GM18870 (cell line): ENCODE measurements at regions not wholly inside any gene's neighbourhood (a gene's known extent, or its start where the extent isn't known, plus 50 kb on each side); places are given as distances from the start of the nearest gene placed in this dataset.

Experiments
- ATAC-seq: cut with Tn5 transposase; IDR thresholded peaks from one replicate; pipeline ENCODE4 v1.9.1; 2021; ENCODE audit warnings: moderate library complexity; ENCODE audit not compliant: unreplicated experiment

GRCh38 chr2:71784734-71785511 is 331.6 kb downstream of the DYSF start:
- no peak for ATAC-seq

- ATAC-seq, result no peak
Observed at GRCh38 chr2:71783815-71784214, 330.5 kb downstream of the DYSF start.

- no peak for ATAC-seq
Observed at GRCh38 chr2:71783215-71783614, 329.9 kb downstream of the DYSF start.

- ATAC-seq, result no peak
Observed at GRCh38 chr2:71782323-71782722, 329.0 kb downstream of the DYSF start.

- ATAC-seq, result no peak
Observed at GRCh38 chr2:71781695-71782228, 328.4 kb downstream of the DYSF start.

- ATAC-seq, result no peak
Observed at GRCh38 chr2:71780162-71780561, 326.8 kb downstream of the DYSF start.

- no peak for ATAC-seq
Observed at GRCh38 chr2:71779774-71780105, 326.4 kb downstream of the DYSF start.

GRCh38 chr2:71778936-71779773 is 325.8 kb downstream of the DYSF start:
- ATAC-seq, result no peak

- ATAC-seq, result no peak
Observed at GRCh38 chr2:71778514-71778913, 325.2 kb downstream of the DYSF start.

GRCh38 chr2:71777946-71778345 is 324.6 kb downstream of the DYSF start:
- no peak for ATAC-seq

- no peak for ATAC-seq
Observed at GRCh38 chr2:71776227-71776626, 322.9 kb downstream of the DYSF start.

GRCh38 chr2:71773218-71773617 is 319.9 kb downstream of the DYSF start:
- ATAC-seq, result no peak

GRCh38 chr2:71772510-71773172 is 319.3 kb downstream of the DYSF start:
- no peak for ATAC-seq

GRCh38 chr2:71767663-71768062 is 314.3 kb downstream of the DYSF start:
- ATAC-seq, result no peak

GRCh38 chr2:71759060-71759459 is 305.7 kb downstream of the DYSF start:
- no peak for ATAC-seq

GRCh38 chr2:71757351-71757750 is 304.0 kb downstream of the DYSF start:
- no peak for ATAC-seq

- ATAC-seq, result no peak
Observed at GRCh38 chr2:71756280-71756906, 303.0 kb downstream of the DYSF start.

- no peak for ATAC-seq
Observed at GRCh38 chr2:71751590-71751989, 298.2 kb downstream of the DYSF start.

GRCh38 chr2:71749671-71750101 is 296.3 kb downstream of the DYSF start:
- ATAC-seq, result no peak

- no peak for ATAC-seq
Observed at GRCh38 chr2:71748227-71748626, 294.9 kb downstream of the DYSF start.

- no peak for ATAC-seq
Observed at GRCh38 chr2:71747559-71747958, 294.2 kb downstream of the DYSF start.
